NCI-H69 (cell line): ENCODE measurements at regions not wholly inside any gene's neighbourhood (a gene's known extent, or its start where the extent isn't known, plus 50 kb on each side); places are given as distances from the start of the nearest gene placed in this dataset.
A peak's percentile ranks its signal among the peaks of the same experiment; 100 is the strongest.

ENCODE experiments used
- DNase-seq: peaks from one replicate; lab custom pipeline; 2025; lab: John Stamatoyannopoulos, UW

GRCh38 chr11:27287205-27287604, 75.8 kb downstream of the CCDC34 start:
- peak; percentile 25 for DNase-seq

GRCh38 chr11:27285761-27286160, 77.3 kb downstream of the CCDC34 start:
- DNase-seq = no peak

- DNase-seq = no peak
Measured at GRCh38 chr11:27282806-27283205, 80.2 kb downstream of the CCDC34 start.

GRCh38 chr11:27281740-27282590, 81.0 kb downstream of the CCDC34 start:
- DNase-seq = no peak

- no peak for DNase-seq
Measured at GRCh38 chr11:27281276-27281675, 81.7 kb downstream of the CCDC34 start.

GRCh38 chr11:27280140-27280539, 82.9 kb downstream of the CCDC34 start:
- no peak for DNase-seq

- no peak for DNase-seq
Measured at GRCh38 chr11:27279460-27279859, 83.6 kb downstream of the CCDC34 start.

- no peak for DNase-seq
Measured at GRCh38 chr11:27277843-27278242, 85.2 kb downstream of the CCDC34 start.

GRCh38 chr11:27276141-27276540, 86.9 kb downstream of the CCDC34 start:
- DNase-seq = no peak

GRCh38 chr11:27274854-27275395, 88.1 kb downstream of the CCDC34 start:
- DNase-seq = peak; percentile 37

- DNase-seq = no peak
Measured at GRCh38 chr11:27266125-27266524, 96.9 kb downstream of the CCDC34 start.

- no peak for DNase-seq
Measured at GRCh38 chr11:27263986-27264385, 99.0 kb downstream of the CCDC34 start.

- DNase-seq = no peak
Measured at GRCh38 chr11:27263046-27263445, 100.0 kb downstream of the CCDC34 start.

GRCh38 chr11:27255447-27255828, 107.6 kb downstream of the CCDC34 start:
- no peak for DNase-seq

- DNase-seq = no peak
Measured at GRCh38 chr11:27254744-27255446, 108.1 kb downstream of the CCDC34 start.

- no peak for DNase-seq
Measured at GRCh38 chr11:27253224-27253623, 109.8 kb downstream of the CCDC34 start.

- DNase-seq = no peak
Measured at GRCh38 chr11:27250867-27251665, 111.9 kb downstream of the CCDC34 start.

GRCh38 chr11:27248576-27249509, 114.2 kb downstream of the CCDC34 start:
- DNase-seq = no peak

GRCh38 chr11:27247660-27248059, 115.4 kb downstream of the CCDC34 start:
- no peak for DNase-seq

- DNase-seq = peak; percentile 45
Measured at GRCh38 chr11:27246925-27247324, 116.1 kb downstream of the CCDC34 start.

GRCh38 chr11:27244900-27245299, 118.1 kb downstream of the CCDC34 start:
- DNase-seq = no peak
